ENCODE measurements at regions not wholly inside any gene's neighbourhood (a gene's known extent, or its start where the extent isn't known, plus 50 kb on each side); places are given as distances from the start of the nearest gene placed in this dataset.

DNA sequence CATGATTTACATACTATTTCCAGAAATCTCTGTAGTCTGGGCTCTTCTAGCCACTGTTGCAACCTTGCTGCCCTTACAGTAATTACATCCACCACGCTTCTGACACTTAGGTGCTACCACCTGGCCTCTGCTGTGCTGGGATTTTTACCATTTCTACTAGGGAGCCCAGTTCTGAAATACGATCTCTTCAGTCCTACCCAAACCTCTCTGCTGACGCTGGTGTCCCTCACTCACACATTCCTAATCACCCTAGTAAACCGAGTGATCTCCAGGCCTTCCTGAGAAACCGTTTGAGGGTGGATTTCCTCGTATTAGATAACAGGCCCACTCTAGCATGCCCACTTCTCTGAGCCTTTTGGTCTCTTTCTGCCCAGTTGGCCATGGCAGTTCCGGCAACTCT, 588.9 kb upstream of the CADM1 start:
- Histone ChIP-seq H3K4me1 (no peaks in the 10 kb centered on the region), H3K4me2 (no peak overlapping the region), H3K9me3 (no peaks in the 10 kb centered on the region), H3K4me3 (no peak overlapping the region), H3K27ac (no peak overlapping the region)
- no peak for FAIRE-seq
- TF ChIP-seq HMGXB4 (CRISPR knock-in tag; IDR thresholded peaks at IDR 0.05; ENCODE audit: borderline replicate concordance): no peak
- TF ChIP-seq ZNF302 (CRISPR knock-in tag; IDR thresholded peaks at IDR 0.05): no peak
- TF ChIP-seq, protein P1, sequence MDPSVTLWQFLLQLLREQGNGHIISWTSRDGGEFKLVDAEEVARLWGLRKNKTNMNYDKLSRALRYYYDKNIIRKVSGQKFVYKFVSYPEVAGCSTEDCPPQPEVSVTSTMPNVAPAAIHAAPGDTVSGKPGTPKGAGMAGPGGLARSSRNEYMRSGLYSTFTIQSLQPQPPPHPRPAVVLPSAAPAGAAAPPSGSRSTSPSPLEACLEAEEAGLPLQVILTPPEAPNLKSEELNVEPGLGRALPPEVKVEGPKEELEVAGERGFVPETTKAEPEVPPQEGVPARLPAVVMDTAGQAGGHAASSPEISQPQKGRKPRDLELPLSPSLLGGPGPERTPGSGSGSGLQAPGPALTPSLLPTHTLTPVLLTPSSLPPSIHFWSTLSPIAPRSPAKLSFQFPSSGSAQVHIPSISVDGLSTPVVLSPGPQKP (IDR thresholded peaks at IDR 0.05; ENCODE audit: low read depth, low read length): no peak
- TF ChIP-seq RCOR1 (IDR thresholded peaks at IDR 0.05; ENCODE audit: low read depth, low read length): no peak
- no peak for TF ChIP-seq MYC (IDR thresholded peaks at IDR 0.05; ENCODE audit: borderline replicate concordance, low read length)
- TF ChIP-seq, protein P2, sequence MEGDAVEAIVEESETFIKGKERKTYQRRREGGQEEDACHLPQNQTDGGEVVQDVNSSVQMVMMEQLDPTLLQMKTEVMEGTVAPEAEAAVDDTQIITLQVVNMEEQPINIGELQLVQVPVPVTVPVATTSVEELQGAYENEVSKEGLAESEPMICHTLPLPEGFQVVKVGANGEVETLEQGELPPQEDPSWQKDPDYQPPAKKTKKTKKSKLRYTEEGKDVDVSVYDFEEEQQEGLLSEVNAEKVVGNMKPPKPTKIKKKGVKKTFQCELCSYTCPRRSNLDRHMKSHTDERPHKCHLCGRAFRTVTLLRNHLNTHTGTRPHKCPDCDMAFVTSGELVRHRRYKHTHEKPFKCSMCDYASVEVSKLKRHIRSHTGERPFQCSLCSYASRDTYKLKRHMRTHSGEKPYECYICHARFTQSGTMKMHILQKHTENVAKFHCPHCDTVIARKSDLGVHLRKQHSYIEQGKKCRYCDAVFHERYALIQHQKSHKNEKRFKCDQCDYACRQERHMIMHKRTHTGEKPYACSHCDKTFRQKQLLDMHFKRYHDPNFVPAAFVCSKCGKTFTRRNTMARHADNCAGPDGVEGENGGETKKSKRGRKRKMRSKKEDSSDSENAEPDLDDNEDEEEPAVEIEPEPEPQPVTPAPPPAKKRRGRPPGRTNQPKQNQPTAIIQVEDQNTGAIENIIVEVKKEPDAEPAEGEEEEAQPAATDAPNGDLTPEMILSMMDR (IDR thresholded peaks at IDR 0.05): no peak
- no peak for TF ChIP-seq KDM1A (IDR thresholded peaks at IDR 0.05; ENCODE audit: low read depth)
- no peak for TF ChIP-seq FOXS1 (CRISPR knock-in tag; IDR thresholded peaks at IDR 0.05)
- POLR2A ChIA-PET: no interaction called here
- no peak for DNase-seq (ENCODE audit: low read depth in 1 of 2, low spot score in 1 of 2)
- CTCF ChIA-PET: no interaction called here
- no peak for ATAC-seq
- WGBS (ENCODE audit: missing lambda C conversion rate): 8% methylated on average over 7 of the region's 7 CpGs

- CTCF ChIA-PET: no interaction called here
These were observed 582.2 kb upstream of the CADM1 start for GRCh38 chr11:116086426-116086825.

DNA sequence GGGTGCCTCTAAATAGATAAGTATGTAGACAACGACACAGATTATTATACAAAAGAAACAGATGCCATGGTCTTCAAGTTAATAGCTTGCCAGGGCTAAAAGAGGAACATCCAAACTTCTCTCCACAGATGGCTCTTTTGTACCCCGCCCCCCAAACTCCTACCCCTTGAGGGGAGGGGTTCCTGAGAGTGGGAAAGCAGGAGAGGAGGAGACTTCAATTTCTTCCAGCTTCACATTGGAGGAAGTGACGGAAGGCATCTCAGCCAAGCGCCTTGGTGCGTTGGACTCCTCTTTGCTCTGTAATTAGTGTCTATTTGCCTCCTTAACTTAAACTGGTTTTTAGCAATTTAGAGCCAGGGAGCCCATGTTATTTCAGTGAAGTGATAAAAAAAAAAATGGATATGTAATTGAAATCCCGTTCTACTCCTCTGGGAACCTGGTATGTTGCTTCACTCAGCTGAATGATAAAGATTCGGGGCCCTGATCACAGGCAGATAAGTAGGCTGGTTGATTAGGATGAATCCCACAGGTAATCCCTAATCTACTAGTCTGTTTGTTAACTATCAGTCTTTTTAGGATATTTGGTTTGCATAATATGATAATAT, 580.9 kb upstream of the CADM1 start:
- CTCF ChIA-PET: interaction anchor here (1.7 kb wide), 1 partner anchor 14 kb away, joined by 3 read pairs; no protein-coding TSS in a partner anchor
- POLR2A ChIA-PET: no interaction called here
- DNase-seq (ENCODE audit: low read depth in 1 of 2, low spot score in 1 of 2): no peak
- Histone ChIP-seq H3K4me2 (no peak overlapping the region), H3K9me3 (no peaks in the 10 kb centered on the region), H3K4me1 (no peaks in the 10 kb centered on the region), H3K27ac (no peak overlapping the region), H3K4me3 (no peak overlapping the region)
- no peak for TF ChIP-seq HOXB5 (CRISPR knock-in tag; IDR thresholded peaks at IDR 0.05)
- no peak for TF ChIP-seq BHLHE40 (IDR thresholded peaks at IDR 0.05; ENCODE audit: low read depth, low read length)
- no peak for TF ChIP-seq MAFK (IDR thresholded peaks at IDR 0.05; ENCODE audit: partially characterized antibody)
- TF ChIP-seq REST (IDR thresholded peaks at IDR 0.05): no peak
- no peak for ATAC-seq
- WGBS (ENCODE audit: missing lambda C conversion rate): 41% methylated on average over 7 of the region's 7 CpGs
- FAIRE-seq: no peak

More at GRCh38 chr11:116086426-116086825, 582.2 kb upstream of the CADM1 start:
- no peak overlapping the region for H3K27ac ChIP-seq
- DNase-seq (ENCODE audit: low read depth in 1 of 2, low spot score in 1 of 2) (no peak), FAIRE-seq (no peak), ATAC-seq (no peak)
- no peaks in the 10 kb centered on the region for H3K9me3 ChIP-seq
- TF ChIP-seq TFCP2L1 (CRISPR knock-in tag; IDR thresholded peaks at IDR 0.05): no peak
- no peak for TF ChIP-seq USF2 (IDR thresholded peaks at IDR 0.05)
- TF ChIP-seq ZC3H11A (IDR thresholded peaks at IDR 0.05): no peak
- TF ChIP-seq HOXA7 (CRISPR knock-in tag; IDR thresholded peaks at IDR 0.05): no peak
- TF ChIP-seq EHMT2 (IDR thresholded peaks at IDR 0.05; ENCODE audit: low read depth): no peak
- TF ChIP-seq FOSB (CRISPR knock-in tag; IDR thresholded peaks at IDR 0.05): no peak
- no peak for TF ChIP-seq BHLHE40 (IDR thresholded peaks at IDR 0.05; ENCODE audit: low read depth, low read length)
- no peak for TF ChIP-seq NPAS2 (CRISPR knock-in tag; IDR thresholded peaks at IDR 0.05; ENCODE audit: borderline replicate concordance)
- TF ChIP-seq, protein P1 (IDR thresholded peaks at IDR 0.05; ENCODE audit: low read depth, low read length): no peak
- no peak for TF ChIP-seq EP300 (IDR thresholded peaks at IDR 0.05)
- 8% methylated on average over 1 of the region's 1 CpG for WGBS (ENCODE audit: missing lambda C conversion rate)
- POLR2A ChIA-PET: no interaction called here
- no peaks in the 10 kb centered on the region for H3K4me1 ChIP-seq
- no peak overlapping the region for H3K4me2 ChIP-seq
- H3K4me3 ChIP-seq: no peak overlapping the region
